OCI-LY1 (cell line): ENCODE measurements at regions not wholly inside any gene's neighbourhood (a gene's known extent, or its start where the extent isn't known, plus 50 kb on each side); places are given as distances from the start of the nearest gene placed in this dataset.
"Not testable (repeated sequence)": the region's sequence is repeated elsewhere in the genome, so short reads cannot be mapped to it uniquely, and the experiment has no call there.

Experiments
- H2AFZ ChIP-seq: fragments of 200-600 bp; sonication (generic), shearing (Covaris generic); 2 replicates; pipeline ENCODE4 v1.6.0; 2014; ENCODE audit warnings: antibody characterized with exemption, mild to moderate bottlenecking, low read length
- H3F3A ChIP-seq: fragments of 200-600 bp; sonication (generic), shearing (Covaris generic); 2 replicates; pipeline ENCODE4 v1.6.0; 2014; ENCODE audit warnings: mild to moderate bottlenecking, antibody characterized with exemption, low read length, moderate library complexity; ENCODE audit not compliant: insufficient read depth
- H3K27ac ChIP-seq: fragments of 200-600 bp; sonication (generic); 2 replicates; pipeline ENCODE4 v1.5.1; 2014; ENCODE audit warnings: low read length, mixed run types, mild to moderate bottlenecking, low read depth; ENCODE audit not compliant: poor library complexity, severe bottlenecking
- H3K27me3 ChIP-seq: fragments of 200-600 bp; sonication (generic); 2 replicates; pipeline ENCODE4 v1.6.0; 2014; ENCODE audit warnings: antibody characterized with exemption, mild to moderate bottlenecking, low read length, moderate library complexity; ENCODE audit not compliant: insufficient read depth
- H3K36me3 ChIP-seq: fragments of 200-600 bp; sonication (generic); 2 replicates; pipeline ENCODE4 v1.6.1; 2014; ENCODE audit warnings: mild to moderate bottlenecking, antibody characterized with exemption, low read length, moderate library complexity, mixed read lengths; ENCODE audit not compliant: insufficient read depth
- H3K4me1 ChIP-seq: fragments of 200-600 bp; sonication (generic); 2 replicates; pipeline ENCODE4 v1.5.1; 2014; ENCODE audit warnings: mild to moderate bottlenecking, low read length, moderate library complexity; ENCODE audit not compliant: insufficient read depth, severe bottlenecking
- H3K4me2 ChIP-seq: fragments of 200-600 bp; sonication (generic), shearing (Covaris generic); 2 replicates; pipeline ENCODE4 v1.6.1; 2014; ENCODE audit warnings: low read length
- H3K4me3 ChIP-seq: fragments of 200-600 bp; sonication (generic); 2 replicates; pipeline ENCODE4 v1.5.1; 2014; ENCODE audit warnings: low read length, low read depth, mild to moderate bottlenecking, mixed read lengths; ENCODE audit not compliant: poor library complexity, severe bottlenecking
- H3K79me2 ChIP-seq: fragments of 200-600 bp; shearing (Covaris generic); 2 replicates; pipeline ENCODE4 v1.6.1; 2016; ENCODE audit warnings: mixed run types, low read length, mixed read lengths; ENCODE audit not compliant: insufficient read depth
- H3K9ac ChIP-seq: fragments of 200-600 bp; sonication (generic), shearing (Covaris generic); 2 replicates; pipeline ENCODE4 v1.6.1; 2014; ENCODE audit warnings: mild to moderate bottlenecking, low read length, mixed read lengths
- H3K9me2 ChIP-seq: fragments of 200-600 bp; sonication (generic), shearing (Covaris generic); 2 replicates; pipeline ENCODE4 v1.6.1; 2014; ENCODE audit warnings: low read depth, mild to moderate bottlenecking, low read length, mixed read lengths
- H3K9me3 ChIP-seq: fragments of 200-600 bp; shearing (Covaris generic); 2 replicates; pipeline ENCODE4 v1.6.1; 2014; ENCODE audit warnings: low read length, mixed read lengths
- H4K20me1 ChIP-seq: fragments of 200-600 bp; sonication (generic), shearing (Covaris generic); 2 replicates; pipeline ENCODE4 v1.6.0; 2016; ENCODE audit warnings: mild to moderate bottlenecking, low read length; ENCODE audit not compliant: insufficient read depth
- CTCF ChIP-seq: fragments of 200-600 bp; sonication (generic), shearing (Covaris generic); IDR thresholded peaks from 2 replicates; pipeline ENCODE4 v1.5.1; 2017; ENCODE audit warnings: mild to moderate bottlenecking, antibody characterized with exemption, low read length, moderate library complexity, mixed read lengths
- EZH2 ChIP-seq: fragments of 200-600 bp; sonication (generic), shearing (Covaris generic); IDR thresholded peaks from 2 replicates; pipeline ENCODE4 v1.8.0; 2017; ENCODE audit warnings: borderline replicate concordance, mixed run types, mild to moderate bottlenecking, antibody characterized with exemption, low read length, moderate library complexity, mixed read lengths

GRCh38 chr2:39494784-39495251 is 57.7 kb upstream of the MAP4K3 start:
- H3K9me3 ChIP-seq = no peaks in the 10 kb centered on the region
- no peaks in the 10 kb centered on the region; the same call in 1 of the 2 replicates for H3F3A ChIP-seq
- H4K20me1 ChIP-seq = no peaks in the 10 kb centered on the region
- no peak overlapping the region for H3K4me3 ChIP-seq
- no peak for TF ChIP-seq EZH2
- no peak for TF ChIP-seq CTCF
- H3K9ac ChIP-seq = no peak overlapping the region
- no peaks in the 10 kb centered on the region for H3K9me2 ChIP-seq
- H3K27ac ChIP-seq = no peak overlapping the region
- no peaks in the 10 kb centered on the region for H3K27me3 ChIP-seq
- no peak overlapping the region for H2AFZ ChIP-seq
- H3K4me1 ChIP-seq = peaks cover 29% of the 10 kb centered on the region
- H3K4me2 ChIP-seq = no peak overlapping the region
- H3K36me3 ChIP-seq = no peaks in the 10 kb centered on the region
- H3K79me2 ChIP-seq = no peaks in the 10 kb centered on the region

GRCh38 chr2:39497082-39497801 is 60.2 kb upstream of the MAP4K3 start:
- H3K4me1 ChIP-seq = peaks cover 18% of the 10 kb centered on the region

GRCh38 chr2:39498176-39498575 is 61.1 kb upstream of the MAP4K3 start:
- H3K36me3 ChIP-seq, H2AFZ ChIP-seq, H3K4me2 ChIP-seq, H3K4me3 ChIP-seq, H3K4me1 ChIP-seq, H3F3A ChIP-seq, H3K9me2 ChIP-seq, H4K20me1 ChIP-seq, H3K9me3 ChIP-seq, H3K79me2 ChIP-seq, H3K27me3 ChIP-seq, H3K9ac ChIP-seq, H3K27ac ChIP-seq: not testable (repeated sequence)

More at GRCh38 chr2:39497082-39497801, 60.2 kb upstream of the MAP4K3 start:
- Histone ChIP-seq H3K27ac (no peak overlapping the region), H3K9me3 (no peaks in the 10 kb centered on the region; the same call in 1 of the 2 replicates), H3K4me3 (no peak overlapping the region), H2AFZ (no peak overlapping the region), H4K20me1 (no peaks in the 10 kb centered on the region), H3F3A (no peaks in the 10 kb centered on the region; the same call in 1 of the 2 replicates), H3K36me3 (no peaks in the 10 kb centered on the region), H3K9me2 (no peaks in the 10 kb centered on the region), H3K9ac (no peak overlapping the region), H3K4me2 (no peak overlapping the region), H3K27me3 (no peaks in the 10 kb centered on the region; the same call in 1 of the 2 replicates), H3K79me2 (no peaks in the 10 kb centered on the region)
- TF ChIP-seq CTCF = no peak
- no peak for TF ChIP-seq EZH2

GRCh38 chr2:39498786-39499185 is 61.7 kb upstream of the MAP4K3 start:
- Histone ChIP-seq H3K9me2 (no peaks in the 10 kb centered on the region), H3K9ac (no peak overlapping the region), H3K4me1 (peaks cover 10% of the 10 kb centered on the region), H3K79me2 (no peaks in the 10 kb centered on the region), H3K4me2 (no peak overlapping the region), H4K20me1 (no peaks in the 10 kb centered on the region), H2AFZ (no peak overlapping the region), H3K27ac (no peak overlapping the region), H3K4me3 (no peak overlapping the region), H3K36me3 (no peaks in the 10 kb centered on the region), H3K9me3 (no peaks in the 10 kb centered on the region; the same call in 1 of the 2 replicates), H3K27me3 (no peaks in the 10 kb centered on the region; the same call in 1 of the 2 replicates), H3F3A (no peaks in the 10 kb centered on the region)
- no peak for TF ChIP-seq EZH2
- TF ChIP-seq CTCF = no peak
